EH (cell line): ENCODE measurements at regions not wholly inside any gene's neighbourhood (a gene's known extent, or its start where the extent isn't known, plus 50 kb on each side); places are given as distances from the start of the nearest gene placed in this dataset.

Experiments
- DNase-seq: peaks from one replicate; pipeline ENCODE4 v3.0.0-alpha.2; 2015; ENCODE audit warnings: low read depth

- DNase-seq: no peak
Observed at GRCh38 chr3:56894881-56895431, 93.2 kb upstream of the ARHGEF3 start.

GRCh38 chr3:56890448-56891091 lies 88.8 kb upstream of the ARHGEF3 start:
- DNase-seq: no peak

- DNase-seq: no peak
Observed at GRCh38 chr3:56889131-56889530, 87.4 kb upstream of the ARHGEF3 start.

GRCh38 chr3:56887402-56888025 lies 85.8 kb upstream of the ARHGEF3 start:
- DNase-seq: no peak

- DNase-seq: no peak
Observed at GRCh38 chr3:56886314-56886713, 84.6 kb upstream of the ARHGEF3 start.

GRCh38 chr3:56885879-56886278 lies 84.1 kb upstream of the ARHGEF3 start:
- no peak for DNase-seq

- DNase-seq: no peak
Observed at GRCh38 chr3:56885453-56885852, 83.7 kb upstream of the ARHGEF3 start.

- DNase-seq: no peak
Observed at GRCh38 chr3:56884387-56884786, 82.6 kb upstream of the ARHGEF3 start.

GRCh38 chr3:56883828-56884227 lies 82.1 kb upstream of the ARHGEF3 start:
- DNase-seq: no peak

- DNase-seq: no peak
Observed at GRCh38 chr3:56882896-56883295, 81.1 kb upstream of the ARHGEF3 start.

- DNase-seq: no peak
Observed at GRCh38 chr3:56881841-56882240, 80.1 kb upstream of the ARHGEF3 start.

GRCh38 chr3:56880720-56881575 lies 79.2 kb upstream of the ARHGEF3 start:
- DNase-seq: no peak

GRCh38 chr3:56879436-56880215 lies 77.9 kb upstream of the ARHGEF3 start:
- no peak for DNase-seq

GRCh38 chr3:56878074-56878473 lies 76.3 kb upstream of the ARHGEF3 start:
- no peak for DNase-seq

GRCh38 chr3:56876916-56877315 lies 75.2 kb upstream of the ARHGEF3 start:
- DNase-seq: no peak

GRCh38 chr3:56874269-56874668 lies 72.5 kb upstream of the ARHGEF3 start:
- DNase-seq: no peak

GRCh38 chr3:56870436-56870835 lies 68.7 kb upstream of the ARHGEF3 start:
- peak; percentile 21 for DNase-seq

- no peak for DNase-seq
Observed at GRCh38 chr3:56869157-56869889, 67.6 kb upstream of the ARHGEF3 start.

- no peak for DNase-seq
Observed at GRCh38 chr3:56868706-56869105, 67.0 kb upstream of the ARHGEF3 start.

- no peak for DNase-seq
Observed at GRCh38 chr3:56867671-56868070, 65.9 kb upstream of the ARHGEF3 start.

GRCh38 chr3:56864918-56865524 lies 63.3 kb upstream of the ARHGEF3 start:
- DNase-seq: no peak
